Prostate gland (tissue), 2 donors: ENCODE measurements at regions not wholly inside any gene's neighbourhood (a gene's known extent, or its start where the extent isn't known, plus 50 kb on each side); places are given as distances from the start of the nearest gene placed in this dataset.

Source experiments
- POLR2A ChIP-seq: fragments of 450-650 bp; IDR thresholded peaks from one replicate; pipeline ENCODE4 v1.6.1; 2016; ENCODE audit warnings: antibody characterized with exemption, mild to moderate bottlenecking
- TF ChIP-seq, protein P1 (sequence below), 4 experiments: fragments of 200-600 bp in 2 of 4; fragments of 450-650 bp in 2 of 4; sonication (generic) in 2 of 4; IDR thresholded peaks; 1 replicate in 3 of 4; 2 replicates in 1 of 4; pipeline ENCODE4 v1.5.1; 2016 to 2019; ENCODE audit warnings: antibody characterized with exemption in 4 of 4, mild to moderate bottlenecking in 2 of 4, moderate library complexity in 2 of 4

DNA sequence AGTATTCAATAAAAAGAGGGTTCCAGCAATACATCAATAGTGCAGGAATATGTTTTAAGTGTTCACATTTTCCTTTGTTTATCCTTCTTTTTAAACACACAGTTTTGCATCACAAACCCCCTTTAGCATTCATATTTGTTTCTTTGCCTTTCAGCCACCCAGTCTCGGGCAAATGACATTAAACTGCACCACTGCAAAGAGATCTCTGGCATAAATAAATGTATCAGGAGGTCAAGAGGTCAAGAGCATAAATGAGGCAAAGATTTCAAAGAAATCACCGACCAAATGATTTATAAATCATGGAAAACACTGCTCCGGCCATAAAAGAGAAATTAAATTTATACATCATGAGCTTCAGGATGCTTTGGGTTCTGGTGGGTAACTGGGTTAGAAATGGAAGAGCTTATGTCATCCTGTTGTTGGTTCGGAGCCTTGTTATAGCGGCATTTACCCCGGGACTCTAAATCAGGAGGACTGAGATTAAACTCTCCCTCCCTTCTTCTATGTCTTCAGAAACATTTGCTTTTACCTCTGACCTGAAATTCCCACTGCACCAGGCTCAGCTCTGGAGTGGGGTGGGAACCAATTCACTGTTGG lies 449.6 kb upstream of the CLINT1 start:
- TF ChIP-seq, protein P1, sequence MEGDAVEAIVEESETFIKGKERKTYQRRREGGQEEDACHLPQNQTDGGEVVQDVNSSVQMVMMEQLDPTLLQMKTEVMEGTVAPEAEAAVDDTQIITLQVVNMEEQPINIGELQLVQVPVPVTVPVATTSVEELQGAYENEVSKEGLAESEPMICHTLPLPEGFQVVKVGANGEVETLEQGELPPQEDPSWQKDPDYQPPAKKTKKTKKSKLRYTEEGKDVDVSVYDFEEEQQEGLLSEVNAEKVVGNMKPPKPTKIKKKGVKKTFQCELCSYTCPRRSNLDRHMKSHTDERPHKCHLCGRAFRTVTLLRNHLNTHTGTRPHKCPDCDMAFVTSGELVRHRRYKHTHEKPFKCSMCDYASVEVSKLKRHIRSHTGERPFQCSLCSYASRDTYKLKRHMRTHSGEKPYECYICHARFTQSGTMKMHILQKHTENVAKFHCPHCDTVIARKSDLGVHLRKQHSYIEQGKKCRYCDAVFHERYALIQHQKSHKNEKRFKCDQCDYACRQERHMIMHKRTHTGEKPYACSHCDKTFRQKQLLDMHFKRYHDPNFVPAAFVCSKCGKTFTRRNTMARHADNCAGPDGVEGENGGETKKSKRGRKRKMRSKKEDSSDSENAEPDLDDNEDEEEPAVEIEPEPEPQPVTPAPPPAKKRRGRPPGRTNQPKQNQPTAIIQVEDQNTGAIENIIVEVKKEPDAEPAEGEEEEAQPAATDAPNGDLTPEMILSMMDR (IDR thresholded peaks at IDR 0.05) = no peak
- no peak for TF ChIP-seq POLR2A
